Left hindlimb (tissue), 1 donor: ENCODE measurements at regions not wholly inside any gene's neighbourhood (a gene's known extent, or its start where the extent isn't known, plus 50 kb on each side); places are given as distances from the start of the nearest gene placed in this dataset.

Source experiments
- DNase-seq: peaks from one replicate; pipeline ENCODE4 v3.0.0-alpha.2; 2018

GRCh38 chr1:4554271-4554865 is 100.0 kb upstream of the AJAP1 start:
- DNase-seq, result no peak

DNA sequence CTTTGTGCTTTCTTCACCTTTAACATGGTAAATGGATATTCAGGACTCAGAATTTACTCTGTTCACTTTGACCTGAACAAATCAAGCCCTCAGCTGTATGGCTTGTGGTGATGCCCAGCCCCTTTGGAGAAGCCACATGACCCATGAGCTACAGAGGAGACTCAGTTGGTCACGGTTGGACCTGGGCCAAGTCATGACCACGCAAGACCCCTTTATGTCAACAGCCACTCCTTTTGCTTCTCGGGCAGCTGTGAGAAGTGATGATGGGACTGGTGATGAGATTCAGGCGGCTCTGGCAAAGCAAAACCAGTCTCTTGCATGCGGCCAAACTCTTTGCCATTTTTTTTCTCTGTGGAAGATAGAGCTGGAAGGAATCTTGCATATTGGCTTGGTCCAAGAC is 96.5 kb upstream of the AJAP1 start:
- DNase-seq, result no peak

DNA sequence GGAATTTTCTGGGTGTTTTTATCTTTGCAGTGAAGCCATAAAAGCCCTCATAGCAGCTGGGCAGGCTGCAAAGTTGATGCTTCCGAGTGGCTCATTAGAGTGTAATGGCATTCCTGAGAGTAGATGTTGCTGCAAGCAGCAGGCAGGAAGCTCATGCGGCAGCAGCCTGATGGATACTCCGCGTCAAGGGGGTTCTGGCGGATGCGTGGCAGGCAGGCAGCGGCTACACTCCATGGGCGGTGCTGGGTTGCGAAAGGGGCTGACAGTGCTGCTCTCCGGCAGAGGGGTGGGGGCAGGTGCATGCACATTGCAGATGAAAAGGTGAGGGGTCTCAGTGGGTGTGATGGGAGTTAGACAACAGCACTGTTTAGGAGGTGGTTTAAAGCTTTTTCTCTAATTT is 93.2 kb upstream of the AJAP1 start:
- DNase-seq, result no peak

DNA sequence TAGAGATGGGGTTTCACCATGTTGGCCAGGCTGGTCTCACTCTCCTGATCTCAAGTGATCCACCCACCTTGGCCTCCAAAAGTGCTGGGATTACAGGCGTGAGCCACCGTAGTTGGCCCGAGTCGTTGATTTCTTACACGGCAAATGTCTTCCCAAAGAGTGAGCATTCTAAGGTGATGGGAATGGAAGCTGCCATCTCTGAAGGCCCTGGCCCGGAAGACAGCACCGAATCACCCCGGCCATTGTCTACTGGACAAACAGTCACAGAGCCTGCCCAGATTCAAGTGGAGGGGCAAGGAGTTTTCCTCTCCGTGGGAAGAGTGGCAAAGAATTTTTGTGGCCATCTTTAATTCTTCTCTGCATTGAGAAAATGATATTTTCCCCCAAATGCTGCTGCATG is 92.1 kb upstream of the AJAP1 start:
- no peak for DNase-seq

- no peak for DNase-seq
These were observed 90.8 kb upstream of the AJAP1 start for GRCh38 chr1:4563586-4563985.

- no peak for DNase-seq
These were observed 90.4 kb upstream of the AJAP1 start for GRCh38 chr1:4564051-4564450.

- DNase-seq, result no peak
These were observed 89.2 kb upstream of the AJAP1 start for GRCh38 chr1:4565166-4565565.

DNA sequence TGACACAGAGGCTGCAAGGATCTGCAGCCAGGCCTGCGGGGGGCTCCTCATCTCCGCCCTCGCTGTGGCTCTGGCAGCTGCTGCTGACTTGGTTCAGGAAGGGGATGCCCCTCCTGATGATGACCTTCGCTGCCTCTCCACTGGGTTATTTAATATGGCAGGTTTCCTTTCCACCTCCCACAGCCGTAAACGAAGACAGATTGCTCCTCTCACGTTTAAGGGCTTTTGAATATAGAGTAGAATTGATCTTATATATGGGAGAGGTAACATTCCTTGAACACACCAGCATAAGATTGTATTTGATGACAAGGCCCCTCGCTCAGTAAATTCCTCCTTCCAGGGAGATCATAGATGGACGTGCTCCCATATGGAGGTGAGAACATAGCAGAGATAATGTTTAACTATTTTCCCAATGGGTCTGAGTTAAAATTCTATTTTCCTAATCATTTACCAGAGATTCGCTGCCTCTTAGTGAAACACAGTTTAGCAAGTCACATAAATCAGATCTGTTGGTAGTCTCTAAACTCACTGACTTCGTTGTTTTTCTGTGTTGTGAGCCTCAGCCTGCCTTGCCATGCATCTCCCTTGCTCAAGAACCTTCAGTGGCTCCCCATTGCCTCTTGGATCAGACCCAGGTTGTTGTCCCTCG is 88.5 kb upstream of the AJAP1 start:
- no peak for DNase-seq

- no peak for DNase-seq
These were observed 83.1 kb upstream of the AJAP1 start for GRCh38 chr1:4571263-4571662.

GRCh38 chr1:4573526-4573925 is 80.9 kb upstream of the AJAP1 start:
- DNase-seq, result no peak

- no peak for DNase-seq
These were observed 72.6 kb upstream of the AJAP1 start for GRCh38 chr1:4581807-4582206.

DNA sequence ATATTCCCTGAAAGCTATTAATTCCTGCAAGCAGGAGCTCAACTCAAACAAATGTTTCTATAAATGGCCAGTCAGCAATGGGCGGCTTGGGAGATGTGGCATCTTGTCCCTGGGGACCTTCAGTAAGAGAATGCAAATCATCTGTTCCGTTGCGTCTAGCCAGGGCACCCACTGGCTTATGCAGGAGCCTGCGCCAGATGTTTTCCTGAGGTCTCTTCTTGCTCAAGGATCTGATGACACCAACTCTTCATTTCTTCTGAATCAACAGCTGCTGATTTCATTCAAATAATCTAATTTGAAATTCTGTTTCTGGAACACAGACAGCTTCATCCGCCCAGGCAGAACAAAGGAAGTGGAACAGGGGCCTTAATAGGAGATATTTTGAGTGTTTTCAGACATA is 70.0 kb upstream of the AJAP1 start:
- no peak for DNase-seq

DNA sequence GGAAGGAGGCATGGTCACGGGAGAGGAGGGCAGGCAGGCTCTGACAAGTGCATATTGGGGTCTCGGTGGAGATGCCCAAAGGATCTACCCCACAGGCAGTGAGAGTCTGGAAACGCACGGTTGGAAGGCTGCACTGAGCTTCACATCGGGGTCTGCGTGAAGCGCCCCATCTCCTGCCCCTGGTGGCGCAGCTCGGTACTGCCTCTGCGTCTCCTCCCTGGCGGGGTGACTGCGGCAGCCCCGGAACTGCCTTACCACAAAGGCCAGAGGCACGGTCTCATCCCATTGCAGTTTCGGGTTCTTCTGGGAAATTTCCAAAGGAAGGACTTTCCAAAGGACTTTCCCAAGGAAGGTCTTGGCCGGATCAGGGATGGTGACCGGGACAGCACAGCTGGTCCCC is 69.2 kb upstream of the AJAP1 start:
- peak; percentile 36 for DNase-seq

GRCh38 chr1:4585705-4586104 is 68.7 kb upstream of the AJAP1 start:
- DNase-seq, result no peak

DNA sequence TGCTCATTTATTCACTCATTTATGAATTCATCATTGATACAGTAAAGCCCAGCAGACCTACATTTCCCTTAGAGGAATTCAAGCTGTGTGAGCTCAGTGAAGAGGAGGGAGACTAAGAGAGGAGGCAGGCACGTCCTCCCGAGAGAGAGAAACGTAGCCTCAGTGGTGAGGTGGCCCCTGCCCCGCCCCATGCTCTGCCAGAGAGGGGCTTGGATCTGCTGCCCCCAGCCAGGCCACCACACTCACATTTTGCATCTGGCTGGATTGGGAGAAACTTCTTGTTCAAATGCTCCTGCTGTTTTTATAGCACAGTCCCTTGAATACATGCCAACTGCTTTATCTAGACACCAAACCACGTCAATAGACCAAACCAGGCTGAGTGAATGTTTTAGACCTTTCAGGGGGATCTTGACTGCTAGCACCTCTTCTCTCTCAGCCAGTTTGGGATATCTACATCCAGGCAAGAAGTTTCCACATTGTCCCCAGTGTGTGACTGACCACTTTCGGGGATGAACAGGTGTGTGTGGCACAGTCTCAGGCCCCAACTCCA is 67.7 kb upstream of the AJAP1 start:
- DNase-seq, result no peak

GRCh38 chr1:4587721-4588120 is 66.7 kb upstream of the AJAP1 start:
- no peak for DNase-seq

DNA sequence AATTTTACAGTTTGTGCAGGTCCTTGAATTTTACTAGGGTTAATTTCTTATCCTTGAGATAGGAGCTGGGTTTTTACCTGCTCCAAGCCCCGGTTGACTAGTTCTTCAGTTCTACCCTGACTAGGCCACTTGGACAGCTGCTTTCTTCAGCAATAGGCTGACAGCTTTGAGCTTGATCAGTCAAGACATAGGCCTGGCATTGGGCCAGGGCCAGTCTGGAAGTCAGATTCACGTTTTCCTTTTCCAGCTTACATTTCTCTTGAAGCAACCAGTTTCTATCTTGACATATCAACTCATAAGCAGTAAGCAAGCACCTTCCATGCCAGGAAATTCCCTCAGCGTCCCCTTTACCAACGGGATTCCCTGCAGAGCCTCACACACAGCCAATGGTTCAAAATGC is 63.7 kb upstream of the AJAP1 start:
- DNase-seq, result no peak

DNA sequence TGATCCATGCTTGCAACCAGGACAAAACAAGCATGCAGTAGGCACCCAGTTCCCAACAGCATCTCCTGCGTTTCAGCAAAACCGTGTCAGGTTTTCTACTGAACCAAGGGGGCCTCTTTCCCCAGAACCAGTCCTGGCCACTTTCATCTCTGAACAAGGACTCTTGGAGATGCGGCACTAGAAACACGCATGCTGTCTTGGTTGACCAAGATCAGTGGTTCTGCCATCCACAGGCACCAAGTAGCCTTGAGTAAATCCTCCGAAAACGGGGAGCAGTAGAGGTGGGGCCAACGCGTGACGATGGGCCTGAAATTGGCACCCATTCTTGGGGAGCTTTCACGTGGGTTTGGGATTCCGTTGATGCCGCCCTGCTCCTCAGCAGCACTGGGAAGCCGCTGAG is 62.5 kb upstream of the AJAP1 start:
- DNase-seq, result no peak

DNA sequence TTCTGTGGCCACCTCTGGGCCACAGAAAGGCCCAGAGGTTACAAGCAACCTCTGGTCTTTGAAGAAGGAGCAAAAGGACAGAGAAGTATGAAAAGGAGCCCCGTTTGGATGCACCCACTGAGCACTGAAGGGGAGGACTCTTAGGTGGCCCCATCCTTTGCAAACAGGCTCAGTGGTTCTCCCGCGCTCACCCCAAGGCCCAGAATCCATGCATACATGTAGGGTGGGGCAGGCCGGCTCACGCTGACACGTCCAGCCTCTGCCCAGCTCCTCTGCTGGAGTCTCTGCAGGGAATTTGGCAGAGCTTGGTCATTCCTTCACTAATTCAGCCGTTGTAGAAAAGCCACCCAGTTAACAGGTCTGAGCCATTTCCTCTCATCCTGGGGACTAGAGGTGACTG is 61.3 kb upstream of the AJAP1 start:
- DNase-seq, result no peak

DNA sequence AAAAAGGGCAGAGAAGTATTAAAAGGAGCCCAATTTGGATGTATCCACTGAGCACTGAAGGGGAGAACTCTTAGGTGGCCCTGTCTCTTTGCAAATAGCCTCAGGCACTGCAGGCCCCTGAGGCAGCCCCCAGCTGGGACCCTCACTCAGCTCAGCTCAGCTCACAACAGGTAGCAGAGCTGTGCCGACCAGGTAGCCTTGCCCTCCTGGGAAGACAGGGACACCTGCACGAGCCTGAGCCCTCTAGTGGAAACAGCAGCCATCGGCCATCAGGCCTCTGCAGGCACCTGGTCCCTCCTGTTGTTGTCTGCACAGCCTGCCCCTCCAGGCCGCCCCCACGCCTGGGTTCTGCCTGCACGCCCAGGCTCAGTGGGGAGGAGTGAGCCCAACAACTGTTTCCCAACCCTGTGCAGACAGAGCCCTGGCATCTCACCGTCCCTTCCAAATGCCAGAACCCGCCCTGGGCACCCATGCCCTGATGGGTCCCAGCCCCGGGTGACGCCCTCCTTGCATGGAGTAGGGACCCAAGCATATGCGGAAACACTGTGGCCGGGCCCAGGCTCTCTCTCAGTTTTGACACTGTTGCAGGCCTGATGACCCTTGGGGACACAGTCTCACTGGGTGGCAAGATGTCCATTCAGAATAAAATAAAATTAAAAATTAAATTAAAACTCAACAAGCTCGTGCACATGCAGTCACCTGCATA is 60.0 kb upstream of the AJAP1 start:
- no peak for DNase-seq

DNA sequence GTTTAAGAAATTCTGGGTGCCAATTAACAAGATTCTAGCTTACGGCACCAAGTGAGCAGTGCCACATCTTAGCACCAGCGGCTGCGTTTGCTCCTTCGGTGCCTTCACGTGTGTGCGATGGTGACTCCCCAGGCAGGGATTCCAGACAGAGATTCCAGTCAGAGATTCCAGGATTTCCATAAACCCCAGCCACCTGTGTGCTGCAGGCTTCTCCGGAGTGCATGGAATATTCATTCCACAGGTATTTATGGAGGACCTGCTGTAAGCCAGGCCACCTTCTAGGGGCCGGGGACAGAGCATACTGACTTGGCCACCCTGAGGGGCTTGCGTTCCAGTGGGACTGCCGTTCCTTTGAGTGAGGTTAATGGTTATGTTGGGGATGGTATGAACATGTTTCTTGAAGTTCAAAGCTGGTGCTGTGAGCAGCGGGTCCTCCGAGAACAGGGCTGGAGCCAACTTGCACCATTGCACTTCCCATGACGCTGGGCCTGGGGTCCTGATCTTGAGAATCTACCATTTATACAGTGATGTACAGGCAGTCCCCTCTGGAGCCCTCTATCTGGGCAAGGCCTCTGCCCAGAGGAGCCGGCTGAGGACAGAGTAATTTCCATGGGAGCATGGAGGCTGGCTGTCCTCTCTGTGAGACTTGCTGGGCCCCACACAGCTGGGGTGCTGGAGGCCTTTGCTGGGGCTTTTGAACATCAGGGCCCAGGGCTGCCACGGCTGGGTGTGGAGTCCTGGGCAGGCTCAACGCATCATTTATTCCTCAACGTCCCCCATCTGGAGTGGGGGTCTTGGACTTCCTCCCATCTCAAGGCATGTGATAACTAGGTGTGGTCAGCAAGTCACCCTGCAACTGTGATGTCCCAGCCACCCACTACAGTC is 58.8 kb upstream of the AJAP1 start:
- no peak for DNase-seq

DNA sequence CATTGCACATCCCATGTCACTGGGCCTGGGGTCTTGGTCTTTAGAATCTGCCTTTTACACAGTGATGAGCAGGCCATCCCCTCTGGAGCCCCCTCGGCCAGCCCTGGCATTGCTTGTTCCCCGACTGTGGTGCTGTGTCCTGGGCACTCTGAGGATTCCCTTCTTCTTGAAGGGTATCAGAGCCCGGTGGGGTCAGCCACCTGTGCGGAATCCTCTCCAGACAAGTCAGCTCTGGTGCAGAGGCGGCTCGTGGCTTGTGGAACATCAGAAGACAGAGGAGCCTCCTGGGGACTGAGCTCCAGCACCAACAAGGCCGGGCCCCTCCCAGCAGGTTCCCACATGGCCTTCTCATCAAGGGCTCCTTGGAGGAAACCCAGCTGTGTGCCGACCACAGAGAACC is 57.9 kb upstream of the AJAP1 start:
- no peak for DNase-seq

GRCh38 chr1:4597020-4597419 is 57.4 kb upstream of the AJAP1 start:
- no peak for DNase-seq
